ENCODE measurements at regions not wholly inside any gene's neighbourhood (a gene's known extent, or its start where the extent isn't known, plus 50 kb on each side); places are given as distances from the start of the nearest gene placed in this dataset.

DNA sequence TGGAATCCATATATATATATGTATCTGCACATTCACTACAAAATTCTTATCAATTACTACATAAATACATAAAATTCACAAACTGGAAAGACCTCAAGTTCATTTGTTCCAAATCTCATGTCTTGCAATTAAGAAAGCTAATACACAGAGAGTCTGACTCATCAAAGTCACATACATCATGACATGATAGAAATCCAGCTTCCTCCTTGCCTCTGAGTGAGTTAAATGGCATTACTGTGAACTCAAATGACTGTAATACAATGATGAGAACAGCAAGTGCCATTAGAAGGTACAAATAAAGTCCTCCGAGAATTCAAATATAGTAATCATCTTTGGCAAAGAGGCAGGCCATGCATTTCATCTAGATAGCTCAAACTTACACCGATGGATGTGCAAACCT lies 55.1 kb upstream of the AGTR1 start:
- TF ChIP-seq, protein P1, sequence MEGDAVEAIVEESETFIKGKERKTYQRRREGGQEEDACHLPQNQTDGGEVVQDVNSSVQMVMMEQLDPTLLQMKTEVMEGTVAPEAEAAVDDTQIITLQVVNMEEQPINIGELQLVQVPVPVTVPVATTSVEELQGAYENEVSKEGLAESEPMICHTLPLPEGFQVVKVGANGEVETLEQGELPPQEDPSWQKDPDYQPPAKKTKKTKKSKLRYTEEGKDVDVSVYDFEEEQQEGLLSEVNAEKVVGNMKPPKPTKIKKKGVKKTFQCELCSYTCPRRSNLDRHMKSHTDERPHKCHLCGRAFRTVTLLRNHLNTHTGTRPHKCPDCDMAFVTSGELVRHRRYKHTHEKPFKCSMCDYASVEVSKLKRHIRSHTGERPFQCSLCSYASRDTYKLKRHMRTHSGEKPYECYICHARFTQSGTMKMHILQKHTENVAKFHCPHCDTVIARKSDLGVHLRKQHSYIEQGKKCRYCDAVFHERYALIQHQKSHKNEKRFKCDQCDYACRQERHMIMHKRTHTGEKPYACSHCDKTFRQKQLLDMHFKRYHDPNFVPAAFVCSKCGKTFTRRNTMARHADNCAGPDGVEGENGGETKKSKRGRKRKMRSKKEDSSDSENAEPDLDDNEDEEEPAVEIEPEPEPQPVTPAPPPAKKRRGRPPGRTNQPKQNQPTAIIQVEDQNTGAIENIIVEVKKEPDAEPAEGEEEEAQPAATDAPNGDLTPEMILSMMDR (conservative IDR thresholded peaks at IDR 0.05; ENCODE audit: low read depth, low read length) = no peak
- no peak for TF ChIP-seq EZH2 (IDR thresholded peaks at IDR 0.05; ENCODE audit: borderline replicate concordance, low read depth, low read length, poor library complexity, severe bottlenecking)

Data from A673 (cell line).